ENCODE measurements at regions not wholly inside any gene's neighbourhood (a gene's known extent, or its start where the extent isn't known, plus 50 kb on each side); places are given as distances from the start of the nearest gene placed in this dataset.
"Not testable (repeated sequence)": the region's sequence is repeated elsewhere in the genome, so short reads cannot be mapped to it uniquely, and the experiment has no call there.

DNA sequence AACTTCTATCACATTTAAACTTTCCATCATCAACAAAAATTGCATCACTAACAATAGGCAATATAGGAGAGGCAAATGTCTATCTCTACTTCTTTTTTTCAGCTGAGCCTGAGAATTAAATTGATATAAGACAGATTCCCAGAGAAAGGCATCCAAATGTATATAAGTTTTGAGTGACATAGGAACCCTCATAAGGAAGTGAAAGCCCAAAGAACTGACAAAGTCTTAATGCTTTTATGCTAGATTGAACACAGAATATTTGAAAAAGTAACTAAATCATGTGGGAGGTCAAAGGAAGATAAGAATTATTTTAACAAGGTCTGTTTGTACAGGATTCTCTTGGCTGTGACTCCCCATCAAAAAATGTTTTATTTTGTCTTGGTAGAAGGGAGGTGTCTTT lies 714.9 kb downstream of the GRXCR1 start:
- DNase-seq (ENCODE audit: low read depth in 3 of 3, low spot score in 1 of 3): no peak

DNA sequence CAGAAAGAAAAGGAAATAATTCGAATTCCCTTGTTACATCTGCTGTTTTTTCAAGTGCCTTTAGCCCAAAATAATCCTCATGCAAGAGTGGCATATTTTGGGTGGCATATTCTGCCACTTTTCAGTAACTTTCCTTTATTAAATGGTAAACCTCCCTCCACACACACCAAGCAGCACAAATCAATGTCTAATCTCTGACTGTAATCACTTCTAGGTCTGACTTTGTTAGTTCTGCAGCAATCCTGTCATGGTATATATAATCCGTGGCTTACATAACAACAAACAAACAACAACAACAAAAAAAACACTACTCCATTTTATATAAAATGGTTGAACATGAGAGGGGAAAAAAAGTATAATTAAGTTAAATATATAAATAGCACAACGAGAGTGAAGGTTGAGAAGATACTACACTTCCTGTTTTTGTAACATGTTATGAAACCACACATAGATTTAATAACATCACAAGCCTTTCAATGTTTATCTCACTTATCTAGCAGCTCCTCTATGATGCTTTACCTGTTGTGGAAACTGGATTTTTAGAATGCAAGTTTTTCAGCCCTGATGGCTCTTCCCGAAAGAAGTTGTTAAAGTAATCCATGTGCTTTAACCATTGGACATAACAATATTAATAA lies 715.4 kb downstream of the GRXCR1 start:
- no peak for DNase-seq (ENCODE audit: low read depth in 3 of 3, low spot score in 1 of 3)

DNA sequence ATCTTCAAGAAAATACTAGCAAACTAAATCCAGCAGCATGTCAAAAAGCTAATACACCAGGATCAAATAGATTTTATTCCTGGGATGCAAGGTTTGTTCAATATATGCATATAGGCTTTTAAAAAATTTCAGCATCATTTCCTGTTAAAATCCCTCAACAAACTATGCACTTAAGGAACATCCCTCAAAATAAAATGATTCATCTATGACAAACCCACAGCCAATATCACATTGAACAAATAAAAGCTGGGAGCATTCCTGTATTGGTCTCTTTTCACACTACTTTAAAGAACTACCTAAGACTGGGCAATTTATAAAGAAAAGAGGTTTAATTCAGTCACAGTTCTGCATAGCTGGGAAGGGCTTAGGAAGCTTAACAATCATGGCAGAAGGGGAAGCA lies 726.7 kb downstream of the GRXCR1 start:
- DNase-seq (ENCODE audit: low read depth in 3 of 3, low spot score in 1 of 3): no peak

DNA sequence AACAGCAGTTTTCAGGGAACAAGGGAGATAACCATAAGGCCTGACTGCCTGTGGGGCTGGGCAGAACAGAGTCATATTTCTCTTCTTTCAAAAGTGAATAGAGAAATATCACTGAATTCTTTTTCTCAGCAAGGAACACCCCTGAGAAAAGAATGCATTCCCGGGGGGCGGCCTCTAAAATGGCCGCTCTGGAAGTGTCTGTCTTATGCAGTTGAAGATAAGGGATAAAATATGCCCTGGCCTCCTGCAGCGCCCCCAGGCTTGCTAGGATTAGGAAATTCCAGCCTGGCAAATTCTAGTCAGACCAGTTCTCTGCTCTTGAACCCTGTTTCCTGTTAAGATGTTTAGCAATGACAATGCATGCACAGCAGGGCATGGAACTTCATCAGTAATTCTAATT lies 745.4 kb downstream of the GRXCR1 start:
- DNase-seq (ENCODE audit: low read depth in 3 of 3, low spot score in 1 of 3): not testable (repeated sequence)

DNA sequence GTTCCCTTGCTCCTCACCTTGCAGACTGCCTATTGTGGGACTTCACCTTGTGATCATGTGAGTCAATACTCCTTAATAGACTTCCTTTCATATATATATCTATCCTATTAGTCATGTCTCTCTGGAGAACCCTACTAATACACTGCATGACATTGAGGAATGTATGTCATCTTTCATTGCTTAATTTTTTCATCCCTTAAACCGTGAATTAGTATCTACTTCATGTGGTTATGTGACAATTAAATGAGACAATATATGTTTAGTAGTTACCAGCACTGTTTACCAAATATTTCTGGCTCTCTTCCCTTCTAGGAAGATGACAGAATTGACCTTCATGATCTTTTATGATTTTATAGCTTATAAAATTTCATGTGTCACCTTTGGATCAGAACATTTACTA lies 759.5 kb downstream of the GRXCR1 start:
- no peak for DNase-seq (ENCODE audit: low read depth in 3 of 3, low spot score in 1 of 3)

DNA sequence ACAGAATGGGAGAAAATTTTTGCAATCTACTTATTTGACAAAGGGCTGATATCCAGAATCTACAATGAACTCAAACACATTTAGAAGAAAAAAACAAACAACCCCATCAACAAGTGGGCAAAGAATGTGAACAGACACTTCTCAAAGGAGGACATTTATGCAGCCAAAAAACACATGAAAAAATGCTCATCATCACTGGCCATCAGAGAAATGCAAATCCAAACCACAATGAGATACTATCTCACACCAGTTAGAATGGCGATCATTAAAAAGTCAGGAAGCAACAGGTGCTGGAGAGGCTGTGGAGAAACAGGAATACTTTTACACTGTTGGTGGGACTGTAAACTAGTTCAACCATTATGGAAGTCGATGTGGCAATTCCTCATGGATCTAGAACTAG lies 767.0 kb downstream of the GRXCR1 start:
- not testable (repeated sequence) for DNase-seq (ENCODE audit: low read depth in 3 of 3, low spot score in 1 of 3)

DNA sequence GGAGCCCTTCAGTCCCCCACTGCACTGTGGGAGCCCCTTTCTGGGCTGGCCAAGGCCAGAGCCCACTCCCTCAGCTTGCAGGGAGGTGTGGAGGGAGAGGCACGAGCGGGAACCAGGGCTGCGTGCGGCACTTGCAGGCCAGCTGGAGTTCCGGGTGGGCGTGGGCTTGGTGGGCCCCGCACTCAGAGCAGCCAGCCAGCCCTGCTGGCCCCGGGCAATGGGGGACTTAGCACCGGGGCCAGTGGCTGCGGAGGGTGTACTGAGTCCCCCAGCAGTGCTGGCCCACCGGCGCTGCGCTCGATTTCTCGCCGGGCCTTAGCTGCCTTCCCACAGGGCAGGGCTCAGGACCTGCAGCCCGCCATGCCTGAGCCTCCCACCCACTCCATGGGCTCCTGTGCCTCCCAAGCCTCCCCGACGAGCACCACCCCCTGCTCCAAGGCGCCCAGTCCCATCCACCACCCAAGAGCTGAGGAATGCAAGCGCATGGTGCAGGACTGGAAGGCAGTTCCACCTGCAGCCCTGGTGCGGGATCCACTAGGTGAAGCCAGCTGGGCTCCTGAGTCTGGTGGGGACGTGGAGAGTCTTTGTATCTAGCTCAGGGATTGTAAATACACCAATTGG lies 776.2 kb downstream of the KCTD8 start:
- DNase-seq (ENCODE audit: low read depth in 3 of 3, low spot score in 1 of 3): not testable (repeated sequence)

DNA sequence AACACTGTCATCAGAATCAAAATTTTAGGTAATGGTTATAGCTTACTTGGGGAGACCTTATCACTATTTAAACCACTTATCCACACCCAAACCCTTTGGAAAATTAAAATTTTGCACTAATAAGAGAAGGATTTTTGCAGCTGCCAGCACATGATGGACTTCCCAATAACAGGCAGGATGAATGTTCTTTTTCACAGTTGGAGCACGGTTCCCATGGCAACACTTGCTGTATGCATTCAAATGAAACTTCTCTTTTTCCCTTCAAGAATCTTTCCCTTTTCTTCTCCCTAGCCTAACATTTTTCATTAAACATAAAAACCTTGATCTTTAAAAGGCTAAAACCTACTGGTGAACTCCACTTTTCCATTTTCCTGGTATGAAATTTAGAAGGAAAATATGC lies 768.2 kb downstream of the KCTD8 start:
- DNase-seq (ENCODE audit: low read depth in 3 of 3, low spot score in 1 of 3): no peak

DNA sequence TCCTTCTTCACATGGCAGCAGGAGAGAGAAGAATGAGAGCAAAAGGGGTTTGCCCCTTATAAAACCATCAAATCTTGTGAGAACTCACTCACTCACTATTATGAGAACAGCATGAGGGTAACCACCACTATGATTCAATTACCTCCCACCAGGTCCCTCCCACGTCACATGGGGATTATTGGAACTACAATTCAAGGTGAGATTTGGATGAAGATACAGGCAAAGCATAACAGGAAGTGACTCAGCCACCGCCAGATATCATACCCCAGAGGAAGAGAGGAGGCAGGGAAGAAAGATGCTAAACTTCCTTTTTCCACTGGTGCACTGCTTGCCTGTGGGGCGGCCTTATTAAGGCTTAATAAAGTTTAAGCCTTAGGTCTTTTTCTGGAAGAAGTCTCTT lies 766.1 kb downstream of the KCTD8 start:
- no peak for DNase-seq (ENCODE audit: low read depth in 3 of 3, low spot score in 1 of 3)

DNA sequence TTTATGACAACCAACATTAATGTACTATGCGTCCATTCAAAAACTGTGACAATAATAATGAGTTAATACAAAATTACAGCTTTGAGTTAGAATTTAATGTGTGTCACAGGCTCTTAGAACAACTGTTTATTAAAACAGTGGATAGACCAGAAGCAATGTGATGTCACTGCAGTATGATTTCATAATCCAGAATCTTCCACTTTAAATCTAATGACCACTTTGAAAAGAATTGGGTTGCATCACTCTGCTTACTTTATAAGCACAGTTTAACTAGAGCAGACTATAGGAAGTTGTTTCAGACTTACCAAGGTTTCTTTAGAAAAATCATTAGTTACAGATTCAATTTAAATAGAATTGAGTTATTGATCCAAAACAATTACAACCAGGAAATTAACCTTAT lies 758.5 kb downstream of the KCTD8 start:
- DNase-seq (ENCODE audit: low read depth in 3 of 3, low spot score in 1 of 3): no peak

DNA sequence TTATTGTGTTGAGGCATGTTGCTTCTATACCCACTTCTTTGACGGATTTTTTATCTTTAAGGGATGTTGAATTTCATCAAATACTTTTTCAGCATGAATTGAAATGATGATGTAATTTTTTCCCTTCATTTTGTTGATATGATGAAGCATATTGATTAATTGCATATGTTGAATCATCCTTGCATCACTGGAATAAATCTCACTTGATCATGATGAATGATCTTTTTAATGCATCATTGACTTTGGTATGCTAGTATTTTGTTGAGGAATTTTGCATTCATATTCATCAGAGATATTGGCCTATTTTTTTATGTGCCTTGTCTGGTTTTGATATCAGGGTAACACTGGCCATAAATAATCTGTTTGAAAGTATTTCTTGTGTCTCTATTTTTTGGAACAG lies 754.7 kb downstream of the KCTD8 start:
- DNase-seq (ENCODE audit: low read depth in 3 of 3, low spot score in 1 of 3): no peak

DNA sequence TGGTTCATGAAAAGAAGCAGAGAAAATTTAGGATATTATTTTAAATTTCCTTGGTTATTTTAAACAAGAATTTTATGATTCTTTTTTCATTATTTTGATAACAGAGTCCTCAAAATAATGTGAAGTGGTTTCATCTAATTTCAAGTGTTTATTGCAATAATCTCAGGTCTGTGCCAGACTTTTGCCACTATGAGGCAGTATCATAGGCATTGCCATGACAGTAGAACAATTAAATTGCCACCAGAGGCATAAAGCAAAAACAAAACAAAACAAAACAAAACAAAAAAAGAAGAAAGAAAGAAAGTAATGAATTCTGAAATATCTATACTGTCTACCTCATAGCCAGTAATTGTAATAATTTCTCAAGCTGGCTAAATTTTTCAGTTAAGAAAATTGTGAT lies 739.2 kb downstream of the KCTD8 start:
- DNase-seq (ENCODE audit: low read depth in 3 of 3, low spot score in 1 of 3): no peak

DNA sequence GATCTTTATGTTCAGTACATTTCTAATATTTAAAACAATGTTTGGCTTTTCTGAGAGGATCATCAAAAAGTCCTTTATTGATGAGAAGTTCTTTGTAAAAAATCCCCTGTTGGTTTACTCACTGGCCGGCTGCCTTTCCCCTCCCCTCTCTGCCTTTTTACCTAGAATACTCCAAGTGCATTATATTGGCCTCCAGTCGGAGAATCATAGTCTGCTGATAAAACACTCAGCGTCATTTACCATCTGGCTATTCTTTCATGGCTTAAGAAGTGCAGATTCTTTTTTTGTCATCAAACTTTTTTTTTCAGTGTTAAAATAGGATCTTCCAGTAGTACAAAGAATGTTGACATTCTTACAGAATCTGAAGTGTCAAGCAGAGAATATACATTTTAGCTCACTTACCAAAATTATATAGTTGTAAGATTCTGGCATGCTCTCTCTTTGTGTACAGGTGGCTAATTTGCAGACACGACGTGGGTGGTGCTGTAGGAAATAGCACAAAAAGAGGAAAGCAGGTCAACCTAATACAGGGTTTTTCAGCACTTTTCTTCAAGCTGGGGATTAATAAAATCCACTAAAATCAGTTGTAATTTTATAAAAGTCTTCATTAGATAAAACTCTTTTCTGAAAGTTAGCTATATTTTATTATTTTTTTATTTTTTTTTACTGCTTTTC lies 731.8 kb downstream of the KCTD8 start:
- no peak for DNase-seq (ENCODE audit: low read depth in 3 of 3, low spot score in 1 of 3)

DNA sequence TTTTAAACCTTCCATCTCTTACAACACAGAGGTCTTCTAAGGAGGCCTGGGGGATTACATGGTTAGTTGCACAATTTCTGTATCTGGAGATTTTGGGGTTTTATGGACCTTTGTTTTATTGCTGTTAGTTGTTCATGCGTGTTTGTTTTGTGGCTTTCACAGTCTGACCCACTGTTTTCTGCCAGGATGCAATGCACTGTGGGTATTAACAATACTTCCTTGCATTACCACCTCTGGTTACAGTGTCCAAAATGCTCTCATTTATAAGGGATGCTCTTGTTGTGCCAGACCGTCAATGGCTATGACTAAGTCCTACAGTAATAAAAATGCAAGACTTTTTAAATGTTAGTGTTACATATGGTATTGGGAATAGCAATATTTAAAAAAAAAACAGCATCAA lies 730.2 kb downstream of the KCTD8 start:
- DNase-seq (ENCODE audit: low read depth in 3 of 3, low spot score in 1 of 3): no peak

DNA sequence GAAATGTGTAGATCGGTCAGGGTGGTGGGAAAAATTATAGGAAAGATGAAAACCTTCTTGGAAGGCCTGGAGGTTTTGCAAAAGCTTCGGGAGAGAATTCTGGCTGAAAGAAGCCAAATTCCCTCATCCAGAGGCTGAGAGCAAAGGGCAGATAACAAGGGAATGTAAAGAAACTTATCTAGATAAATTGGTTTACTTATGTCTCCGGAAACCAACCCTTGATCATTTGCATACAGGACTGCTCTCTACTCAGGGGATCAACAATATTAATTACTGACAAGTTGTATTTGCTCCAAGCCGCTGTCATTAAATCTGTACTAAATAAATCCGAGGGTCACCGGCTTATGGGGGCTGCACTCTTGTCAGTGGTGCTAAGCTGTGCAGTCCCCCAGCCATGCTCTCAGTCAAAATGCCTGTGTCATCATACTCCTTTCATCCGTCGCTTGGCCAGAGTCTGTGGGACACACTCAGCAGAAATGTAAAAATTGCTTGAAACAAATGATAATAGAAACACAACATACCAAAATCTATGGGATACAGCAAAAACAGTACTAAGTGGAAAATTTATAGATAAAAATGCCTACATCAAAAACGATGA lies 715.7 kb downstream of the KCTD8 start:
- no peak for DNase-seq (ENCODE audit: low read depth in 3 of 3, low spot score in 1 of 3)

DNA sequence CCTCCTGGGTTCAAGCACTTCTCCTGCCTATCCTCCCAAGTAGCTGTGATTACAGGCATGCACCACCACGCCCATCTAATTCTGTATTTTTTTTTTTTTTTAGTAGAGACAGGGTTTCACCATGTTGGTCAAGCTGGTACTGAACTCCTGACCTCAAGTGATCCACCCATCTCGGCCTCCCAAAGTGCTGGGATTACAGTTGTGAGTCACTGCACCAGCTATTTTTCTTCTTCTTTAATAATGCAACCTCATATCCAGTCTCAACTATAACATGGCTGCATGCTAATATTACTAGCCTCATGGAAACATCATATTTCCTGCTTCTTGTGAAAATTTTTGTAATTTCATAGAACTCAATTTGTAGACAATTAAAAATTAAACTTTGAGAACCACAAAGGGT lies 706.5 kb downstream of the KCTD8 start:
- DNase-seq (ENCODE audit: low read depth in 3 of 3, low spot score in 1 of 3): no peak

DNA sequence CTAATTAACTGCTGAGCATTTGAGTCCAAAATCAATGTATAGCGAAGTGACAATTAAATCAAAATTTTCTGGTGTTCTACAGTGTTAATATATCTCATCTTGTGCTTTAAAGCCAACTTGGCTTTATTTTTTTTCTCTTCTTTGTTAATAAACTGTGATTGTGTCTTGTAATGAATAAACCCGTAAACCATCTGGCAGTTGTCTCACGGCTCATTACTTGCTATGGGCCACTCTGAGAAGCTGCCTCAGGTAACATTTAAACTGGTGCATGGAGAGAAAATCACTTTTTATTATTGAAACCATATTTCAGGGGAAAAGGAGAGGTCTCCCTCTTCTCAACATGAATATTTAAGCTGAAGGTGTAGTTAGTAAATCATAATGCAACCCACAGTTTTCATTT lies 694.0 kb downstream of the KCTD8 start:
- DNase-seq (ENCODE audit: low read depth in 3 of 3, low spot score in 1 of 3): no peak

DNA sequence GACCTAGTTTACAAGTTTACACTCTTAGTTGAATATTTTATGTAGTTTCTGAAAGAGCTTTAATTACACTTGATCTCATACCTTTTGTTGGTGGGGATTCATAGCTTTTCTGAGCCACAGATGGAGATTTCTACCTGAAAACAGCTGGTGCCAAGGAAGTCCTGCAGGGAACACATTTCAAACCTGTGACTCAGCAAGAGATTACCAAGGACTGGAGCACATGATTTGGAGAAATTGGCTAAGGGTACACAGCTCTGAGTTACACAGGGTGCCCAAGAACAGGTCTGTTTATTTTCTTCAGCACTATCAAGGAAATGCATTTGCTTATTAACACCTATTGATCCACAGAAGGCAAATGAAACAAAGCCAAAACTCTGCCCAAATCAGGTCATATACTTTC lies 691.5 kb downstream of the KCTD8 start:
- no peak for DNase-seq (ENCODE audit: low read depth in 3 of 3, low spot score in 1 of 3)

DNA sequence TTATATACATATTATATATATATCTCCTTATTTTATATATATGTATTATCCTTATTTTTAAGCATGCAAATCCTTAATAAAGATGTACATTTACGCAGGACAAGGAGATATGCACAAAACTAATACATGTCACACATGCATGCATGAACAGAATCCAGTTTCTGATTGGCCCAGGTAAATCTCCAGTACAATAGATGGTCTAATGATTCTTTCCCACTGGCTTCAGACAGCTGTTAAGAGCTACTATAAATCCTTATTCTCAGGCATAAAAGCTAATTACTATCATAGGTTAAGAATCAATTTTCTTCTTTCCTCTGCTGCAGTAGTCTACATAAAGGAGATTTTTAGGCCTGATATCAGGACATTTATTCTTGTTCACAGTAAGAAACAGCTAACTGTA lies 689.8 kb downstream of the KCTD8 start:
- no peak for DNase-seq (ENCODE audit: low read depth in 3 of 3, low spot score in 1 of 3)

DNA sequence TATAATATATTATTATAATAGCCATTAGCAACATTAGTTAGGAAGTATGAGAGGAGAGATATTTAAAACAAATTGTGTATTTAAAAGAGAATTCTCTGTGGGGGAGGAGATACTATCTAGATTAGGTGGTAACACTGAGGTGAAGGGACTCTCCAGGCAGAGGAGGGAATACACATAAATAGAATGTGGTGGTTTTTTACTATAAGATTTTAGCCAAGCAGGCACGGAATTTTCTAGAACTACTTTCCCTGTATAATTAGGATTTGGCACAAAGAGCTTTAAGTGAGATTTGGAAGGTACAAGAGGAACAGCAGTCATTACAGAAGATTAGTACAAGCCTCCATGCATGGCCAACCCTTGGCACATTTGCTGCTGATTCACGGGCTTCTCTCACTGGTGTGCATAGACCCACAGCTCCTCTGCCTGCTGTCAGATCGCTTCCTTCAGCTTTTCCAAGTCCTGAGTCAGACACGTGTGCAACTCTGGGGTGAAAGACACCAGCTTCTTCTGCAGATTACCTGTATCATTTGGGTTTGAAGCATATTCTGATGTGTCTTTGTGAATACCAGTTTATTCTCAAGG lies 685.5 kb downstream of the KCTD8 start:
- DNase-seq (ENCODE audit: low read depth in 3 of 3, low spot score in 1 of 3): no peak

DNA sequence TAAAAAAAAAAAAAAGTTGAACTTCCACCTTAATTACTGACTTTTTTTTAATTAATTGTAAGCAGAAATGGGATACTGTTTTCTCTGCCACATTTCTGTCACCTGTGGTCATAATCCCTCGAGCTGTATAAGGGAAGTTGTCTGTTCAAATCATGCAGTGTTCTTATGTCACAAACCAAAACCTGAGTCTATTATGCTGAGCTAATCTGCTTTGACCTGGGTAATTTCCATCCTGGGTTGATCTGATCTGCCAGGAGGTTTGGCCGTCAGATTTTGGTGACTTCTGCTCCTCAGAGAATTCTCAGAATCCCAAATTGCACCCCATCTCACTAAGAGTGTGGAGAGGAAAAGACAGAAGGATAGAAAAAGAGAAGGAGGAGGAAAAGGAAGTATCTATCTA lies 683.1 kb downstream of the KCTD8 start:
- DNase-seq (ENCODE audit: low read depth in 3 of 3, low spot score in 1 of 3): no peak

DNA sequence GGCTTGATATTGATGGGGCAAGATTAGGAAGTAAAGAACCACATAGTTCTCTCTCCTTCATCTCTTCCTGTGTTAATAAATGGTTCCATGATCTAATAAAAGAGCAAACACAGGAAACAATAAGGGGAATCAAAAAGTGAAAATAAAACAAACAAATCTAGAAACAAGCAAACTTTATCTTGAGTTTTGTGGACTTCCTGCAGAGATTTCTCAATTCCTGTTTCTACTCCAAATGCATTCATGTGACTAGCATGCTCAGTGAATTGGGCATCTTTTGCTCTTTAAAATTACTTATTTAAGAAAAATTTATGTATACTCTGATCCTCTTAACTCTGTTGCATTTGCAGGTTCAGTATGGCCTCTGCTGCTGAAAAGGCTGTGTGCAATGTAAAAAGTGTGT lies 682.0 kb downstream of the KCTD8 start:
- no peak for DNase-seq (ENCODE audit: low read depth in 3 of 3, low spot score in 1 of 3)

Measured in stimulated activated CD4-positive, alpha-beta T cell treated with anti-CD3 and anti-CD28 coated beads, TNF-alpha, amount 100 ng/mL, for 1 hour (primary cell).